Ishikawa (cell line): ENCODE measurements at regions not wholly inside any gene's neighbourhood (a gene's known extent, or its start where the extent isn't known, plus 50 kb on each side); places are given as distances from the start of the nearest gene placed in this dataset.

ENCODE experiments used
- CEBPB ChIP-seq: IDR thresholded peaks from 2 replicates; pipeline ENCODE4 v1.6.1; 2012
- CREB1 ChIP-seq: IDR thresholded peaks from 2 replicates; pipeline ENCODE4 v1.6.1; 2012; ENCODE audit warnings: low read depth
- EGR1 ChIP-seq: IDR thresholded peaks from 2 replicates; pipeline ENCODE4 v1.6.1; 2012
- EP300 ChIP-seq: IDR thresholded peaks from 2 replicates; pipeline ENCODE4 v1.6.1; 2012; ENCODE audit warnings: borderline replicate concordance
- FOXM1 ChIP-seq: IDR thresholded peaks from 2 replicates; pipeline ENCODE4 v1.6.1; 2012; ENCODE audit warnings: low read depth, borderline replicate concordance
- MAX ChIP-seq: IDR thresholded peaks from 2 replicates; pipeline ENCODE4 v1.6.1; 2012
- NFIC ChIP-seq: IDR thresholded peaks from 2 replicates; pipeline ENCODE4 v1.6.1; 2012
- RAD21 ChIP-seq: IDR thresholded peaks from 2 replicates; pipeline ENCODE4 v1.6.1; 2012; ENCODE audit warnings: low read depth
- TAF1 ChIP-seq: IDR thresholded peaks from 2 replicates; pipeline ENCODE4 v1.6.1; 2012; ENCODE audit warnings: low read depth, mild to moderate bottlenecking
- TCF12 ChIP-seq: IDR thresholded peaks from 2 replicates; pipeline ENCODE4 v1.6.1; 2012; ENCODE audit warnings: low read depth
- TEAD4 ChIP-seq: IDR thresholded peaks from 2 replicates; pipeline ENCODE4 v1.6.1; 2012
- YY1 ChIP-seq: IDR thresholded peaks from 2 replicates; pipeline ENCODE4 v1.6.1; 2012; ENCODE audit warnings: low read depth
- ZBTB7A ChIP-seq: IDR thresholded peaks from 2 replicates; pipeline ENCODE4 v1.6.1; 2012; ENCODE audit warnings: low read depth
- TF ChIP-seq, protein P1 (sequence below): IDR thresholded peaks from 2 replicates; pipeline ENCODE4 v1.6.1; 2012
- TF ChIP-seq, protein P2 (sequence below): IDR thresholded peaks from 2 replicates; pipeline ENCODE4 v1.6.1; 2012; ENCODE audit warnings: low read depth, mild to moderate bottlenecking

GRCh38 chr2:22854588-22854987 lies 530.4 kb upstream of the KLHL29 start:
- TF ChIP-seq TAF1 (no peak), YY1 (no peak), CREB1 (no peak), CEBPB (no peak), EP300 (no peak), TCF12 (no peak), RAD21 (no peak), EGR1 (no peak), ZBTB7A (no peak), NFIC (no peak), FOXM1 (no peak)
- TF ChIP-seq, protein P1, sequence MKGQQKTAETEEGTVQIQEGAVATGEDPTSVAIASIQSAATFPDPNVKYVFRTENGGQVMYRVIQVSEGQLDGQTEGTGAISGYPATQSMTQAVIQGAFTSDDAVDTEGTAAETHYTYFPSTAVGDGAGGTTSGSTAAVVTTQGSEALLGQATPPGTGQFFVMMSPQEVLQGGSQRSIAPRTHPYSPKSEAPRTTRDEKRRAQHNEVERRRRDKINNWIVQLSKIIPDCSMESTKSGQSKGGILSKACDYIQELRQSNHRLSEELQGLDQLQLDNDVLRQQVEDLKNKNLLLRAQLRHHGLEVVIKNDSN = no peak

DNA sequence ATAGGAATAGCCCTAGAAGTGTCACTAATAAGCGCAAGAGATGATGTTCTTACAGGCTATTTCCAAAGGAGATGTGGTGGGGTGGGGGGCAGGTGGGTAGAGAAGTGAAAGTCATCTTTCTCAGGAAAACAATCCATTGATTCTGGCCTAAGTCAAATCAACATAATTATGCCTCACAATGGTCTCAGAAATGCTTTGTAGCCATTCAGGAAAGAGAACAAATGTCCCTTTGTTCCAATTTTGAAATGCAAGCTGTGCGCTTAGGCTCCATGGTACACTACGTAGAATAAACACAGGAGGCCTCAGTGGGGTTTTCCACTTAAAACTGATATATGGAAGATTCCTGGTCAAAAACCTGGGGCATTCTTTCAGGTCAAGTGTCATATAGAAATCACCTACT lies 529.9 kb upstream of the KLHL29 start:
- TF ChIP-seq RAD21 (no peak), ZBTB7A (no peak)

- no peak for TF ChIP-seq ZBTB7A
Measured at GRCh38 chr2:22855761-22856184, 529.2 kb upstream of the KLHL29 start.

DNA sequence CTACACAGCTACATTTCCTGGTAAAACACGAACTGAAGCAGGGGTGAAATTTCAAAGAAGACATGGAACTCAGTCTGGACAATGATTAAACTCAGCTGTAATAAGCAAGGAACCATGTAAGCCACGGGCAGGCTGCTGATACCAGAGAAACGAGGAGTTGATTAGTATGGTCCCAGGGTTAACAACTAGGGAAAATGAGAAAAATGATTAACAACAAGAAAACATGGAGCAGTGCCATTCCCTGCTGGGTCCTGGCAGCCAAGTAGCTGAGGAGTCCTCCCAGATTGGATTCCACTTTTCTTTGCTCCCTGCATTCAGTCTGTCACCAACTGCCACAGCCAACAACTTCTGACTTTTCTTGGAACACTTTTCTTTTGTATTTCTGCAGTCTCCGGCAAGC lies 517.0 kb upstream of the KLHL29 start:
- no peak for TF ChIP-seq TAF1
- no peak for TF ChIP-seq TEAD4
- TF ChIP-seq CREB1 = no peak
- TF ChIP-seq YY1 = no peak
- TF ChIP-seq ZBTB7A = no peak
- TF ChIP-seq CEBPB = no peak
- TF ChIP-seq, protein P2, sequence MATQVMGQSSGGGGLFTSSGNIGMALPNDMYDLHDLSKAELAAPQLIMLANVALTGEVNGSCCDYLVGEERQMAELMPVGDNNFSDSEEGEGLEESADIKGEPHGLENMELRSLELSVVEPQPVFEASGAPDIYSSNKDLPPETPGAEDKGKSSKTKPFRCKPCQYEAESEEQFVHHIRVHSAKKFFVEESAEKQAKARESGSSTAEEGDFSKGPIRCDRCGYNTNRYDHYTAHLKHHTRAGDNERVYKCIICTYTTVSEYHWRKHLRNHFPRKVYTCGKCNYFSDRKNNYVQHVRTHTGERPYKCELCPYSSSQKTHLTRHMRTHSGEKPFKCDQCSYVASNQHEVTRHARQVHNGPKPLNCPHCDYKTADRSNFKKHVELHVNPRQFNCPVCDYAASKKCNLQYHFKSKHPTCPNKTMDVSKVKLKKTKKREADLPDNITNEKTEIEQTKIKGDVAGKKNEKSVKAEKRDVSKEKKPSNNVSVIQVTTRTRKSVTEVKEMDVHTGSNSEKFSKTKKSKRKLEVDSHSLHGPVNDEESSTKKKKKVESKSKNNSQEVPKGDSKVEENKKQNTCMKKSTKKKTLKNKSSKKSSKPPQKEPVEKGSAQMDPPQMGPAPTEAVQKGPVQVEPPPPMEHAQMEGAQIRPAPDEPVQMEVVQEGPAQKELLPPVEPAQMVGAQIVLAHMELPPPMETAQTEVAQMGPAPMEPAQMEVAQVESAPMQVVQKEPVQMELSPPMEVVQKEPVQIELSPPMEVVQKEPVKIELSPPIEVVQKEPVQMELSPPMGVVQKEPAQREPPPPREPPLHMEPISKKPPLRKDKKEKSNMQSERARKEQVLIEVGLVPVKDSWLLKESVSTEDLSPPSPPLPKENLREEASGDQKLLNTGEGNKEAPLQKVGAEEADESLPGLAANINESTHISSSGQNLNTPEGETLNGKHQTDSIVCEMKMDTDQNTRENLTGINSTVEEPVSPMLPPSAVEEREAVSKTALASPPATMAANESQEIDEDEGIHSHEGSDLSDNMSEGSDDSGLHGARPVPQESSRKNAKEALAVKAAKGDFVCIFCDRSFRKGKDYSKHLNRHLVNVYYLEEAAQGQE = no peak
- TF ChIP-seq MAX = no peak
- TF ChIP-seq TCF12 = no peak
- no peak for TF ChIP-seq NFIC
- TF ChIP-seq FOXM1 = no peak
- no peak for TF ChIP-seq RAD21
- TF ChIP-seq EGR1 = no peak
- TF ChIP-seq, protein P1 = no peak
- no peak for TF ChIP-seq EP300

DNA sequence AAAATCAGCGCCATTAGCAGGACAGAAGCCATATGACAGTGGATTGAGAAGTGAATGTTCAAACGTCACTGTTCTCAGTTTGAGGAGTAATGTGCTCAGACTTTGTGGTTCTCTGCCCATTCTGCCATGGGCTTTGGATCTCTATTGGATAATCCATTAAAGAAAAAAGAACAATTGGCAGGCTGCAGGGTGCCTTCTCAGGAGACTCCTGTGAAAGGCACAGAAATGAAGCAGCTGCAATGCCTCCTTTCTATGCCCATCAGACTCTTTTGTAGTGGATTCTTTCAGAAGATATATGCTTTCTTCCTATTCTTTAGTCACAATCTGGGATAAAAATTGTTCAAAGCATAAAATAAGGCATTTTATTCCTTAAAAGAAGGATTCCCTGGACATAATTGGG lies 506.9 kb upstream of the KLHL29 start:
- TF ChIP-seq TAF1 (no peak), MAX (no peak), FOXM1 (no peak), YY1 (no peak), RAD21 (no peak), ZBTB7A (no peak)

- TF ChIP-seq YY1 (no peak), EP300 (no peak), RAD21 (no peak), CREB1 (no peak), TEAD4 (no peak), CEBPB (no peak), TCF12 (no peak), TAF1 (no peak), EGR1 (no peak), MAX (no peak), ZBTB7A (no peak), FOXM1 (no peak)
- TF ChIP-seq, protein P1 = no peak
Measured at GRCh38 chr2:22879009-22879863, 505.7 kb upstream of the KLHL29 start.

DNA sequence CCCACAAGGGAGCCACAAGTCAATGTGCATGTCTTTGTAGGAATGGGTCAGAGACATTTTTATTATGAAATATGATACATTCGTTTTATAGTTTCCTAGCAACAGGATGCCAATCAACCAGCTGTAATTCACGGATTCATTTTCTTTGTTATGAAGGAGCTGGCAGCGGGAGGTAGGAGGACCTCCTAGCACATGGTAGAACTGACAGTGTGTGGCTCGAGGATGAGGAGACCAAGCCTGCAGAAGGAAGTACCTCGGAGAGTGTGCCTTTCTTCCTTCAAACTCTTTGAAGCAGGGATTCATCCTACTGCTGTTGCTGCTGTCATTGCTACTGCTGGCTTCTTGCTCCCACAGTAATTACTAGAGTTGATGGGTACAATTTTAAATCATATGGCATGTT lies 504.8 kb upstream of the KLHL29 start:
- TF ChIP-seq FOXM1 = no peak
- no peak for TF ChIP-seq EGR1
- TF ChIP-seq CREB1 = no peak
- TF ChIP-seq ZBTB7A = no peak
- TF ChIP-seq EP300 = no peak
- no peak for TF ChIP-seq TCF12
- TF ChIP-seq, protein P2 = no peak
- TF ChIP-seq CEBPB = no peak
- TF ChIP-seq, protein P1 = no peak
- TF ChIP-seq YY1 = no peak
- TF ChIP-seq TEAD4 = no peak
